ENCODE measurements at regions not wholly inside any gene's neighbourhood (a gene's known extent, or its start where the extent isn't known, plus 50 kb on each side); places are given as distances from the start of the nearest gene placed in this dataset.
"Not testable (repeated sequence)": the region's sequence is repeated elsewhere in the genome, so short reads cannot be mapped to it uniquely, and the experiment has no call there.

DNA sequence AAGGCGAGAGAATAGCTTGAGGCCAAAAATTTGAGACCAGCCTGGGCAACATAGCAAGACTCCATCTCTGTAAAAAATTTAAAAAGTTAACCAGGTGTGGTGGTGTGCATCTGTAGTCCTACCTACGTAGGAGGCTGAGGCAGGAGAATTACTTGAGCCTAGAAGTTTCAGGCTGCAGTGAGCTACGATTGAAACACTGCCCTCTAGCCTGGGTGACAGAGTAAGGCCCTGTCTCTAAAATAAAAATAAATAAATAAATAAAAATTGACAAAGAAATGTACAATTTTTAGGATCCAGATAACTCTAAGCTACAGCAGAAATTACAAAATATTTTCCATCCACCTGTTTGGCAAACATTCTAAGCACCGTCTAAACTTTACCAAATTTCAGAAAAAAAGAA, 941.0 kb upstream of the ADGRB3 start:
- DNase-seq (ENCODE audit: low read depth) = no peak
- H3K4me3 ChIP-seq (ENCODE audit: low read depth, low read length) = no peak overlapping the region
- peak; percentile 20; the same call in 1 of the 2 replicates for TF ChIP-seq CTCF (IDR thresholded peaks at IDR 0.05; ENCODE audit: control insufficient read depth, extremely low read depth, insufficient read depth)

DNA sequence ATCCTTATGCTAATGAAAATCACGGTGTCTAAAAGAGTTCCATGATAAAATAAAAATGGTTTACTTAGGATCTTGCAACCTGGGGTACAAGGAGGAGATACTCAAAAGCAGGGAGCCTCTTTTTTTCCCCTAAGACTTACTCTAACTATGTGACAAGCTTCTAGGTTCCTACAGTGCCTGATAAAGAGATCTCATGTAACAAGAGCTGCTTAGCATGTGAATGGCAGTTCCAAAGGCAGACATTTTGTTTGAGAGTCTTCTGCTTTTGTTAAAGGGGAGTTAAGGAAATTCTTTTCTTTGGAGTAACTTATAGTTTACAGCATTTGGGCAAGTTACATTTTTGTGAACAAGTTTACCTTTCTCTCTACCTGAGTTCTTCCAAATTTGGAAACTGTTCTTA, 945.8 kb upstream of the ADGRB3 start:
- no peak for TF ChIP-seq CTCF (IDR thresholded peaks at IDR 0.05; ENCODE audit: control insufficient read depth, extremely low read depth, insufficient read depth)
- no peak for DNase-seq (ENCODE audit: low read depth)
- no peak overlapping the region for H3K4me3 ChIP-seq (ENCODE audit: low read depth, low read length)

GRCh38 chr6:67687396-67687795, 947.7 kb upstream of the ADGRB3 start:
- no peak for DNase-seq (ENCODE audit: low read depth)
- TF ChIP-seq CTCF (IDR thresholded peaks at IDR 0.05; ENCODE audit: control insufficient read depth, extremely low read depth, insufficient read depth) = no peak
- H3K4me3 ChIP-seq (ENCODE audit: low read depth, low read length) = no peak overlapping the region

DNA sequence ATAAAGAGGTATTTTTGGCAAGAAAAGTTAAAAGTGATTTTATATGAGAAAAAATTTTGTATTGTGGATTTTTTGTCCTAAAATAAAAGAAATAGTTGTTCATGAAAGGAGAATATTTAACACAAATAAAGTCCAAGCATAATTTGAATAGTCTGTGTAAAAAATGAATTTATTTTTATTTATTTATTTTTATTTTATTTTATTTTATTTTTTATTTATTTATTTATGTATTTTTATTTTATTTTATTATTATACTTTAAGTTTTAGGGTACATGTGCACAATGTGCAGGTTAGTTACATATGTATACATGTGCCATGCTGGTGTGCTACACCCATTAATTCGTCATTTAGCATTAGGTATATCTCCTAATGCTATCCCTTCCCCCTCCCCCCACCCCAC, 948.9 kb upstream of the ADGRB3 start:
- DNase-seq (ENCODE audit: low read depth); H3K4me3 ChIP-seq (ENCODE audit: low read depth, low read length): not testable (repeated sequence)

DNA sequence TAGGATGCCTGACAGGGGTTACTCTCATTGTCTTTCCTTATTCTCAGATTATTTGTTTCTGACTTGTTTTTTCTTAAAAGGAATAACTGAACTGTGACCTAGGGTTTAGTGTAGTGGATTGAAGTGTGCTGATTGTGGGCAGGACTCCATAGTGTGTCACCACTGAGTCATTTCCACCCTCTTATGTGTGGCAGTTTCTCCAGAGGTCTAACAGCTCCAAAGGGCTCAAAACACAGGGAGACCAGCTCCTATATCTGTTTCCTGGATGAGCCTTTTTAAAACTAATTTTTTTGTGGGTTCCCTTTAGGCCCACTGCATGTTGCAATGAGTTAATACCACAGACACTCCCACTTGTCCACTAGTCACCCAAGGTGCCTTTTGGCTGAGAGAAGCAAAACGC, 951.1 kb upstream of the ADGRB3 start:
- DNase-seq (ENCODE audit: low read depth) = no peak
- no peak overlapping the region for H3K4me3 ChIP-seq (ENCODE audit: low read depth, low read length)
- TF ChIP-seq CTCF (IDR thresholded peaks at IDR 0.05; ENCODE audit: control insufficient read depth, extremely low read depth, insufficient read depth) = no peak

- TF ChIP-seq CTCF (IDR thresholded peaks at IDR 0.05; ENCODE audit: control insufficient read depth, extremely low read depth, insufficient read depth) = no peak
- DNase-seq (ENCODE audit: low read depth) = no peak
- no peak overlapping the region for H3K4me3 ChIP-seq (ENCODE audit: low read depth, low read length)
Measured at GRCh38 chr6:67680297-67680932, 954.7 kb upstream of the ADGRB3 start.

DNA sequence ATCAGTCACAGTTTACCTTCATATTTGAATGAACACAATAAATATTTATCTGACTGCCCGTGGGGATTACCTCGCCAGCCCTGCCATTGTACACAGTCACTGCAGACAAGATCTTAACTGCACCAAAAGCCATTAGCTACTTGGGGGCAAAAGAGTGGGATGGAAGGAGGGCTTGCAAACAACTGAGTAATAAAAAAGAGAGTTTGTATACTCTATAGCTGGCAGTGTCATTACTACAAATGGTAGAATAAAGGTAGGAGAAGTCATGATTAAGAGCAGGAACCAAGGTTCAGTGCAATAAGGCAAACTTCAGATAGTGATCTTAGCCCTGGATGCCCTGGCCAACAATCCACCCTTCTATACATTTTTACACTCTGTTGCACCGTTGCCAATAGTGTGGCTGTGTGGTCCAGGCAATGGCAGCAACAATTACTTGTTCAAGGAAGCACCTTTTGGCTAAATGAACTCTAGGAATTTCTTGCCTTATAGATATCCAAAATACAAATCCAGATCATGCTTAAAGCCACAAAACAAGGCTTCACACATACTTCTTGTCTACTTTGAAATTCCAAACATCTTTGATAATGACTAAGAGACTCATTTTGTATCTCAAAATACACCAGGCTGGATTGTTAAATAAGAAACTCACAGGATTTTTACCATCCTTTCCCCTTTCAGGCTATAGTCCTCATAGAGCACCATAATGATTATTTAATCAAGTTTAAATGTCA, 955.4 kb upstream of the ADGRB3 start:
- DNase-seq (ENCODE audit: low read depth) = peak; percentile 46
- TF ChIP-seq CTCF (IDR thresholded peaks at IDR 0.05; ENCODE audit: control insufficient read depth, extremely low read depth, insufficient read depth) = no peak
- H3K4me3 ChIP-seq (ENCODE audit: low read depth, low read length) = no peak overlapping the region

Data from LNCaP clone FGC (cell line).